ENCODE measurements at regions not wholly inside any gene's neighbourhood (a gene's known extent, or its start where the extent isn't known, plus 50 kb on each side); places are given as distances from the start of the nearest gene placed in this dataset.

DNA sequence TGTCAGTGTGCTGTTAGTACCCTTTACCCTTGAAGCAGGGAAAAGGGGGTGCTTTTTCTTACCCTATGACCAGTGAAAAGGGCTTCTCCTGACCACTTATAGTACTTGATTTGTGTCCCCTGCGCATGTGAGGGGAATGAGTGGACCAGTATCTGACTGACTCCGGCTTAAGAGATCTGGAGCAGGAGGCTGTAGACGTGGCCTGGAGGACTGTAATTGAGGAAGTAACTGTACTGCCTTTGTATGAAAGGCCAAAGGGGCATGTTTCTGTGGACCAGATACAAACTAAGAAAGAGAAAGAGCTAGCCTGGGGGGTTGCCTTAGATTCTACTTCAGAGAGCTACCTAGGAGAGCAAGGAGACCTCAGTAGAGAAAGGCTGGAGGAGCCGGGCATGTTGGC lies 89.9 kb upstream of the TBL1XR1 start:
- TF ChIP-seq, protein P1, sequence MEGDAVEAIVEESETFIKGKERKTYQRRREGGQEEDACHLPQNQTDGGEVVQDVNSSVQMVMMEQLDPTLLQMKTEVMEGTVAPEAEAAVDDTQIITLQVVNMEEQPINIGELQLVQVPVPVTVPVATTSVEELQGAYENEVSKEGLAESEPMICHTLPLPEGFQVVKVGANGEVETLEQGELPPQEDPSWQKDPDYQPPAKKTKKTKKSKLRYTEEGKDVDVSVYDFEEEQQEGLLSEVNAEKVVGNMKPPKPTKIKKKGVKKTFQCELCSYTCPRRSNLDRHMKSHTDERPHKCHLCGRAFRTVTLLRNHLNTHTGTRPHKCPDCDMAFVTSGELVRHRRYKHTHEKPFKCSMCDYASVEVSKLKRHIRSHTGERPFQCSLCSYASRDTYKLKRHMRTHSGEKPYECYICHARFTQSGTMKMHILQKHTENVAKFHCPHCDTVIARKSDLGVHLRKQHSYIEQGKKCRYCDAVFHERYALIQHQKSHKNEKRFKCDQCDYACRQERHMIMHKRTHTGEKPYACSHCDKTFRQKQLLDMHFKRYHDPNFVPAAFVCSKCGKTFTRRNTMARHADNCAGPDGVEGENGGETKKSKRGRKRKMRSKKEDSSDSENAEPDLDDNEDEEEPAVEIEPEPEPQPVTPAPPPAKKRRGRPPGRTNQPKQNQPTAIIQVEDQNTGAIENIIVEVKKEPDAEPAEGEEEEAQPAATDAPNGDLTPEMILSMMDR (IDR thresholded peaks at IDR 0.05; ENCODE audit: low read depth, low read length, missing input control) = no peak
- TF ChIP-seq TAF1 (conservative IDR thresholded peaks at IDR 0.05) (no peak), YY1 (IDR thresholded peaks at IDR 0.05) (no peak), GABPA (IDR thresholded peaks at IDR 0.05 in 1 of 2, conservative IDR thresholded peaks at IDR 0.05 in 1 of 2) (no peak), EGR1 (IDR thresholded peaks at IDR 0.05; ENCODE audit: low read depth in 2 of 2) (no peak), RAD21 (IDR thresholded peaks at IDR 0.05) (no peak)
- TF ChIP-seq, protein P2, sequence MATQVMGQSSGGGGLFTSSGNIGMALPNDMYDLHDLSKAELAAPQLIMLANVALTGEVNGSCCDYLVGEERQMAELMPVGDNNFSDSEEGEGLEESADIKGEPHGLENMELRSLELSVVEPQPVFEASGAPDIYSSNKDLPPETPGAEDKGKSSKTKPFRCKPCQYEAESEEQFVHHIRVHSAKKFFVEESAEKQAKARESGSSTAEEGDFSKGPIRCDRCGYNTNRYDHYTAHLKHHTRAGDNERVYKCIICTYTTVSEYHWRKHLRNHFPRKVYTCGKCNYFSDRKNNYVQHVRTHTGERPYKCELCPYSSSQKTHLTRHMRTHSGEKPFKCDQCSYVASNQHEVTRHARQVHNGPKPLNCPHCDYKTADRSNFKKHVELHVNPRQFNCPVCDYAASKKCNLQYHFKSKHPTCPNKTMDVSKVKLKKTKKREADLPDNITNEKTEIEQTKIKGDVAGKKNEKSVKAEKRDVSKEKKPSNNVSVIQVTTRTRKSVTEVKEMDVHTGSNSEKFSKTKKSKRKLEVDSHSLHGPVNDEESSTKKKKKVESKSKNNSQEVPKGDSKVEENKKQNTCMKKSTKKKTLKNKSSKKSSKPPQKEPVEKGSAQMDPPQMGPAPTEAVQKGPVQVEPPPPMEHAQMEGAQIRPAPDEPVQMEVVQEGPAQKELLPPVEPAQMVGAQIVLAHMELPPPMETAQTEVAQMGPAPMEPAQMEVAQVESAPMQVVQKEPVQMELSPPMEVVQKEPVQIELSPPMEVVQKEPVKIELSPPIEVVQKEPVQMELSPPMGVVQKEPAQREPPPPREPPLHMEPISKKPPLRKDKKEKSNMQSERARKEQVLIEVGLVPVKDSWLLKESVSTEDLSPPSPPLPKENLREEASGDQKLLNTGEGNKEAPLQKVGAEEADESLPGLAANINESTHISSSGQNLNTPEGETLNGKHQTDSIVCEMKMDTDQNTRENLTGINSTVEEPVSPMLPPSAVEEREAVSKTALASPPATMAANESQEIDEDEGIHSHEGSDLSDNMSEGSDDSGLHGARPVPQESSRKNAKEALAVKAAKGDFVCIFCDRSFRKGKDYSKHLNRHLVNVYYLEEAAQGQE (IDR thresholded peaks at IDR 0.05) = no peak
